ENCODE measurements at regions not wholly inside any gene's neighbourhood (a gene's known extent, or its start where the extent isn't known, plus 50 kb on each side); places are given as distances from the start of the nearest gene placed in this dataset.

GRCh38 chr14:88950069-88950468 lies 125.6 kb downstream of the TTC8 start:
- TF ChIP-seq CTCF (IDR thresholded peaks at IDR 0.05), result no peak
- no peak for TF ChIP-seq ELF4 (CRISPR knock-in tag; IDR thresholded peaks at IDR 0.05; ENCODE audit: low read depth)
- TF ChIP-seq MLX (CRISPR knock-in tag; IDR thresholded peaks at IDR 0.05), result no peak
- no peak for TF ChIP-seq FOXP1 (CRISPR knock-in tag; IDR thresholded peaks at IDR 0.05; ENCODE audit: borderline replicate concordance)
- TF ChIP-seq USF1 (CRISPR knock-in tag; IDR thresholded peaks at IDR 0.05), result no peak
- no peak for TF ChIP-seq SMAD4 (CRISPR knock-in tag; IDR thresholded peaks at IDR 0.05)
- no peak for TF ChIP-seq NFYB (CRISPR knock-in tag; conservative IDR thresholded peaks at IDR 0.05; ENCODE audit: low read depth)
- TF ChIP-seq TEAD4 (CRISPR knock-in tag; IDR thresholded peaks at IDR 0.05), result no peak
- no peak for TF ChIP-seq ATF2 (CRISPR knock-in tag; IDR thresholded peaks at IDR 0.05; ENCODE audit: borderline replicate concordance, low read depth)
